ENCODE measurements at regions not wholly inside any gene's neighbourhood (a gene's known extent, or its start where the extent isn't known, plus 50 kb on each side); places are given as distances from the start of the nearest gene placed in this dataset.

GRCh38 chr10:7492660-7493046 is 81.8 kb upstream of the SFMBT2 start:
- ChIA-PET POLR2A (no interaction called here), CTCF (ENCODE audit: low intra/inter-chr PET ratio, low total read pairs) (no interaction called here)
- TF ChIP-seq NR1H2 (CRISPR knock-in tag; IDR thresholded peaks at IDR 0.05; ENCODE audit: borderline replicate concordance, low read depth) (no peak), IKZF5 (CRISPR knock-in tag; IDR thresholded peaks at IDR 0.05) (no peak)
- Histone ChIP-seq H2AFZ (ENCODE audit: low read length) (no peak overlapping the region), H3K4me2 (ENCODE audit: low read depth, low read length) (no peak overlapping the region), H3K36me3 (replicated peaks in 1 of 2; ENCODE audit: control insufficient read depth in 1 of 2, insufficient read depth in 2 of 2, low read length in 2 of 2) (no peaks in the 10 kb centered on the region), H4K20me1 (ENCODE audit: insufficient read depth, low read length) (no peaks in the 10 kb centered on the region), H3K9ac (ENCODE audit: insufficient read depth, low read depth, low read length) (no peak overlapping the region), H3K27me3 (ENCODE audit: control insufficient read depth in 1 of 2, insufficient read depth in 2 of 2, low read length in 2 of 2) (0 out of 5 replicates have a peak, but pooled peaks cover 0 to 7% of the 10 kb centered on the region in 2 experiments), H3K9me3 (ENCODE audit: low read length) (no peaks in the 10 kb centered on the region), H3K79me2 (ENCODE audit: insufficient read depth, low read length) (no peaks in the 10 kb centered on the region), H3K4me3 (replicated peaks in 1 of 3; ENCODE audit: insufficient read depth in 1 of 3, low read depth in 2 of 3, low read length in 3 of 3) (no peak overlapping the region), H3K4me1 (ENCODE audit: insufficient read depth, low read length) (peaks cover 8% of the 10 kb centered on the region), H3K27ac (ENCODE audit: extremely low read length, insufficient read depth, low read length) (no peak overlapping the region)
- intact Hi-C loops (cut with micrococcal nuclease; ENCODE audit: unreplicated experiment), result no loop called here
- no TSS peak for BruUV-seq (replicated peaks)
- ATAC-seq (no peak), DNase-seq (ENCODE audit: low spot score) (no peak), FAIRE-seq (no peak)
- in situ Hi-C loops (cut with HindIII; ENCODE audit: extremely low pct_ligation_motif_present, low pct_unique_long_range_greater_than_20kb), result no loop called here
- WGBS (ENCODE audit: low lambda C conversion rate), result 45% methylated on average over 4 of the region's 4 CpGs

GRCh38 chr10:7491949-7492659 is 81.3 kb upstream of the SFMBT2 start:
- H3K4me3 ChIP-seq (replicated peaks in 1 of 3; ENCODE audit: insufficient read depth in 1 of 3, low read depth in 2 of 3, low read length in 3 of 3), result no peak overlapping the region
- ATAC-seq (no peak), FAIRE-seq (no peak), DNase-seq (ENCODE audit: low spot score) (no peak)
- no peaks in the 10 kb centered on the region for H4K20me1 ChIP-seq (ENCODE audit: insufficient read depth, low read length)
- ChIA-PET POLR2A (no interaction called here), CTCF (ENCODE audit: low intra/inter-chr PET ratio, low total read pairs) (no interaction called here)
- no peaks in the 10 kb centered on the region for H3K36me3 ChIP-seq (replicated peaks in 1 of 2; ENCODE audit: control insufficient read depth in 1 of 2, insufficient read depth in 2 of 2, low read length in 2 of 2)
- BruUV-seq (replicated peaks), result no TSS peak
- H3K27me3 ChIP-seq (ENCODE audit: control insufficient read depth in 1 of 2, insufficient read depth in 2 of 2, low read length in 2 of 2), result 0 out of 5 replicates have a peak, but pooled peaks cover 0 to 7% of the 10 kb centered on the region in 2 experiments
- peaks cover 8% of the 10 kb centered on the region for H3K4me1 ChIP-seq (ENCODE audit: insufficient read depth, low read length)
- TF ChIP-seq MAFF (IDR thresholded peaks at IDR 0.05; ENCODE audit: low read depth, low read length) (peak; percentile 78), MAFK (conservative IDR thresholded peaks at IDR 0.05 in 1 of 2, IDR thresholded peaks at IDR 0.05 in 1 of 2; ENCODE audit: low read length in 2 of 2) (peak; percentile 76 to 80), ZBTB7A (CRISPR knock-in tag; IDR thresholded peaks at IDR 0.05) (no peak)
- H3K9ac ChIP-seq (ENCODE audit: insufficient read depth, low read depth, low read length), result no peak overlapping the region
- H3K4me2 ChIP-seq (ENCODE audit: low read depth, low read length), result no peak overlapping the region
- intact Hi-C loops (cut with micrococcal nuclease; ENCODE audit: unreplicated experiment) (no loop called here), in situ Hi-C loops (cut with HindIII; ENCODE audit: extremely low pct_ligation_motif_present, low pct_unique_long_range_greater_than_20kb) (no loop called here)
- H2AFZ ChIP-seq (ENCODE audit: low read length), result no peak overlapping the region
- H3K79me2 ChIP-seq (ENCODE audit: insufficient read depth, low read length), result no peaks in the 10 kb centered on the region
- no peak overlapping the region for H3K27ac ChIP-seq (ENCODE audit: extremely low read length, insufficient read depth, low read length)
- H3K9me3 ChIP-seq (ENCODE audit: low read length), result no peaks in the 10 kb centered on the region

All from HepG2 (cell line).